ENCODE measurements at regions not wholly inside any gene's neighbourhood (a gene's known extent, or its start where the extent isn't known, plus 50 kb on each side); places are given as distances from the start of the nearest gene placed in this dataset.

DNA sequence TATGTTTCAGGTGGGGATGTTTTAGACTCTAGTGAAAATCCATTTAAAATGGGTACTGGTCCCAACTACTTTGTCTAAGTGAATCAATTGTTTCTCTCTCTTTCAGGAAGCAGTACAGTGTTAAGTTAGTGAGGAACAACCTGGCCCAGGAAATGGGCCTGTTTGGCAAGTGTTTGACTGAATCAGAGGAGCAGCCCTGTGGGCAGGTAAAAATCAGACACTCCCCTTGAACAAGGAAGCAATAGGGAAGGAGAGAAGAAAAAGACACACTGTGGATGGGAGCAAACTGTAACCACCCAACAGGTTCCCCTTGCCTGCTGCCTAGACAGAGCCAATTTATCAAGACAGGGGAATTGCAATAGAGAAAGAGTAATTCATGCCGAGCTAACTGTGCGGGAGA, 245.7 kb downstream of the C11orf87 start:
- no peak for TF ChIP-seq CTCF (IDR thresholded peaks at IDR 0.05)
- no peak for TF ChIP-seq POLR2AphosphoS5 (IDR thresholded peaks at IDR 0.05; ENCODE audit: insufficient read depth in 1 of 2, low read depth in 1 of 2)
- no peak for TF ChIP-seq POLR2A (IDR thresholded peaks at IDR 0.05)
